Tibial artery (tissue), 4 donors: ENCODE measurements at regions not wholly inside any gene's neighbourhood (a gene's known extent, or its start where the extent isn't known, plus 50 kb on each side); places are given as distances from the start of the nearest gene placed in this dataset.
"Not testable (repeated sequence)": the region's sequence is repeated elsewhere in the genome, so short reads cannot be mapped to it uniquely, and the experiment has no call there.

ENCODE experiments used
- DNase-seq, 2 donors: peaks; one replicate each; pipeline ENCODE4 v3.0.0-alpha.2; 2019
- H3K27ac ChIP-seq, 2 donors: fragments of 200-600 bp; sonication (generic) in 1 of 2; 1 replicate in 1 of 2; 2 replicates in 1 of 2; pipeline ENCODE4 v1.5.1; 2018 to 2019; ENCODE audit warnings: mild to moderate bottlenecking in 1 of 2
- H3K27me3 ChIP-seq, 2 donors: fragments of 200-600 bp; sonication (generic) in 1 of 2; one replicate each; pipeline versions ENCODE4 v1.5.1 to v1.6.0; 2016 to 2019
- H3K36me3 ChIP-seq, 3 donors: fragments of 200-600 bp; sonication (generic) in 2 of 3; one replicate each; pipeline ENCODE4 v1.5.1; 2016 to 2019; ENCODE audit warnings: mild to moderate bottlenecking in 2 of 3
- H3K4me1 ChIP-seq, 4 donors: fragments of 200-600 bp; sonication (generic) in 2 of 4; 1 replicate in 3 of 4; 2 replicates in 1 of 4; pipeline ENCODE4 v1.5.1; 2016 to 2019
- H3K4me3 ChIP-seq, 2 donors: fragments of 200-600 bp; sonication (generic) in 1 of 2; 1 replicate in 1 of 2; 2 replicates in 1 of 2; pipeline ENCODE4 v1.5.1; 2018 to 2019; ENCODE audit warnings: mild to moderate bottlenecking in 2 of 2
- H3K9me3 ChIP-seq, 3 donors: fragments of 200-600 bp; sonication (generic) in 1 of 3; one replicate each; pipeline ENCODE4 v1.5.1; 2016 to 2019
- CTCF ChIP-seq, 2 experiments: fragments of 200-600 bp in 1 of 2; fragments of 450-650 bp in 1 of 2; IDR thresholded peaks; one replicate each; pipeline ENCODE4 v1.5.1; 2017 to 2019; ENCODE audit warnings: antibody characterized with exemption in 2 of 2, mild to moderate bottlenecking in 1 of 2, moderate library complexity in 1 of 2
- intact Hi-C: fragments of 100-400 bp; cut with DNase I; formaldehyde crosslinking; loops from one replicate; pipeline ENCODE4 v1.15.0; 2023; ENCODE audit warnings: low total_unique reads

GRCh38 chr22:49457946-49458707, 369.5 kb downstream of the BRD1 start:
- H3K9me3 ChIP-seq, result no peaks in the 10 kb centered on the region
- H3K27ac ChIP-seq, result no peak overlapping the region
- peaks cover 0 to 3% of the 10 kb centered on the region in 2 donors for H3K27me3 ChIP-seq
- no peaks in the 10 kb centered on the region for H3K4me1 ChIP-seq
- no peak overlapping the region for H3K4me3 ChIP-seq
- H3K36me3 ChIP-seq, result no peaks in the 10 kb centered on the region
- intact Hi-C loops, result no loop called here
- DNase-seq, result peak in 1 of 2 donors; percentile 44
- TF ChIP-seq CTCF (IDR thresholded peaks at IDR 0.05), result no peak

GRCh38 chr22:49457146-49457545, 370.5 kb downstream of the BRD1 start:
- intact Hi-C loops, result no loop called here
- H3K4me3 ChIP-seq, result no peak overlapping the region
- no peak for TF ChIP-seq CTCF (IDR thresholded peaks at IDR 0.05)
- peak in 1 of 2 donors; percentile 35 for DNase-seq
- H3K27me3 ChIP-seq, result peaks cover 0 to 3% of the 10 kb centered on the region in 2 donors
- no peaks in the 10 kb centered on the region for H3K4me1 ChIP-seq
- H3K9me3 ChIP-seq, result no peaks in the 10 kb centered on the region
- no peak overlapping the region for H3K27ac ChIP-seq
- H3K36me3 ChIP-seq, result no peaks in the 10 kb centered on the region

- Histone ChIP-seq H3K27me3 (peaks cover 0 to 10% of the 10 kb centered on the region in 2 donors), H3K4me3 (no peak overlapping the region), H3K36me3 (no peaks in the 10 kb centered on the region), H3K9me3 (no peaks in the 10 kb centered on the region), H3K27ac (no peak overlapping the region), H3K4me1 (no peaks in the 10 kb centered on the region)
- DNase-seq, result no peak
- no peak for TF ChIP-seq CTCF (IDR thresholded peaks at IDR 0.05)
- intact Hi-C loops, result no loop called here
These were observed 372.1 kb downstream of the BRD1 start for GRCh38 chr22:49455595-49455994.

- Histone ChIP-seq H3K27ac (no peak overlapping the region), H3K36me3 (no peaks in the 10 kb centered on the region), H3K4me3 (no peak overlapping the region), H3K9me3 (no peaks in the 10 kb centered on the region), H3K4me1 (no peaks in the 10 kb centered on the region), H3K27me3 (peaks cover 0 to 13% of the 10 kb centered on the region in 2 donors)
- intact Hi-C loops, result no loop called here
- DNase-seq, result no peak
- TF ChIP-seq CTCF (IDR thresholded peaks at IDR 0.05), result no peak
These were observed 372.9 kb downstream of the BRD1 start for GRCh38 chr22:49454726-49455125.

GRCh38 chr22:49453771-49454170, 373.9 kb downstream of the BRD1 start:
- Histone ChIP-seq H3K36me3 (no peaks in the 10 kb centered on the region), H3K4me3 (no peak overlapping the region), H3K4me1 (no peaks in the 10 kb centered on the region), H3K27me3 (peaks cover 0 to 20% of the 10 kb centered on the region in 2 donors), H3K9me3 (no peaks in the 10 kb centered on the region), H3K27ac (no peak overlapping the region)
- no peak for TF ChIP-seq CTCF (IDR thresholded peaks at IDR 0.05)
- DNase-seq, result no peak
- intact Hi-C loops, result no loop called here

GRCh38 chr22:49453019-49453418, 374.7 kb downstream of the BRD1 start:
- H3K36me3 ChIP-seq, intact Hi-C loops, H3K4me3 ChIP-seq, H3K27ac ChIP-seq, H3K9me3 ChIP-seq, DNase-seq, H3K4me1 ChIP-seq: not testable (repeated sequence)
- peaks cover 0 to 22% of the 10 kb centered on the region in 2 donors for H3K27me3 ChIP-seq
